ENCODE measurements at regions not wholly inside any gene's neighbourhood (a gene's known extent, or its start where the extent isn't known, plus 50 kb on each side); places are given as distances from the start of the nearest gene placed in this dataset.

GRCh38 chr6:9634776-9635175, 780.1 kb downstream of the TFAP2A start:
- ATAC-seq, result no peak
- intact Hi-C loops (cut with micrococcal nuclease), result no loop called here
- RAD21 ChIA-PET (ENCODE audit: low non-redundant PET in 1 of 2, low total read pairs in 2 of 2, uncharacterized antibody in 2 of 2, unreplicated experiment in 2 of 2), result no interaction called here
- DNase-seq (ENCODE audit: low read depth, low spot score), result no peak
- H3K4me1 ChIP-seq (ENCODE audit: control insufficient read depth in 1 of 2, insufficient read depth in 2 of 2, low read length in 2 of 2), result no peaks in the 10 kb centered on the region
- H3K4me3 ChIP-seq (replicated peaks in 1 of 2; ENCODE audit: low read depth in 1 of 2, low read length in 2 of 2), result no peak overlapping the region
- BruUV-seq (replicated peaks), result no TSS peak
- H3K36me3 ChIP-seq (ENCODE audit: control insufficient read depth in 1 of 2, insufficient read depth in 2 of 2, low read length in 2 of 2), result no peaks in the 10 kb centered on the region
- no peak overlapping the region for H3K4me2 ChIP-seq (ENCODE audit: low read length)
- H3K9me3 ChIP-seq (ENCODE audit: control insufficient read depth in 1 of 2, insufficient read depth in 1 of 2, low read depth in 1 of 2, low read length in 2 of 2), result no peaks in the 10 kb centered on the region
- no peaks in the 10 kb centered on the region for H3K9me2 ChIP-seq (ENCODE audit: insufficient read depth)
- H4K20me1 ChIP-seq (ENCODE audit: insufficient read depth), result no peaks in the 10 kb centered on the region
- H3K27me3 ChIP-seq (ENCODE audit: insufficient read depth, low read length), result no peaks in the 10 kb centered on the region
- H3K79me2 ChIP-seq (ENCODE audit: insufficient read depth, low read length), result no peaks in the 10 kb centered on the region
- POLR2A ChIA-PET, result no interaction called here
- CTCF ChIA-PET, result no interaction called here
- H3K27ac ChIP-seq (ENCODE audit: low read depth, low read length), result no peak overlapping the region
- no peak overlapping the region for H3K9ac ChIP-seq (ENCODE audit: low read length)
- TF ChIP-seq ZNF274 (IDR thresholded peaks at IDR 0.05; ENCODE audit: low read depth, low read length) (no peak), FOSL1 (IDR thresholded peaks at IDR 0.05; ENCODE audit: low read depth) (no peak), CBX3 (IDR thresholded peaks at IDR 0.05; ENCODE audit: low read depth) (no peak), ELF1 (IDR thresholded peaks at IDR 0.05; ENCODE audit: borderline replicate concordance, low read depth) (no peak), SRF (IDR thresholded peaks at IDR 0.05; ENCODE audit: low read depth) (no peak), POLR2AphosphoS5 (IDR thresholded peaks at IDR 0.05; ENCODE audit: low read depth, low read length) (no peak), TCF7L2 (IDR thresholded peaks at IDR 0.05; ENCODE audit: borderline replicate concordance, extremely low read depth, insufficient read depth, insufficient read length) (no peak), YY1 (IDR thresholded peaks at IDR 0.05; ENCODE audit: extremely low read depth, insufficient replicate concordance, low read depth, low read length) (no peak), POLR2A (IDR thresholded peaks at IDR 0.05; ENCODE audit: borderline replicate concordance, extremely low read depth, insufficient read depth, insufficient read length) (no peak), EZH2phosphoT487 (IDR thresholded peaks at IDR 0.05; ENCODE audit: borderline replicate concordance) (no peak), EZH2 (IDR thresholded peaks at IDR 0.05) (no peak), CEBPB (IDR thresholded peaks at IDR 0.05; ENCODE audit: low read depth) (no peak), ZFX (IDR thresholded peaks at IDR 0.05) (no peak), RAD21 (IDR thresholded peaks at IDR 0.05; ENCODE audit: low read depth) (no peak), SIN3A (IDR thresholded peaks at IDR 0.05; ENCODE audit: low read depth) (no peak)
- TF ChIP-seq, protein P1, sequence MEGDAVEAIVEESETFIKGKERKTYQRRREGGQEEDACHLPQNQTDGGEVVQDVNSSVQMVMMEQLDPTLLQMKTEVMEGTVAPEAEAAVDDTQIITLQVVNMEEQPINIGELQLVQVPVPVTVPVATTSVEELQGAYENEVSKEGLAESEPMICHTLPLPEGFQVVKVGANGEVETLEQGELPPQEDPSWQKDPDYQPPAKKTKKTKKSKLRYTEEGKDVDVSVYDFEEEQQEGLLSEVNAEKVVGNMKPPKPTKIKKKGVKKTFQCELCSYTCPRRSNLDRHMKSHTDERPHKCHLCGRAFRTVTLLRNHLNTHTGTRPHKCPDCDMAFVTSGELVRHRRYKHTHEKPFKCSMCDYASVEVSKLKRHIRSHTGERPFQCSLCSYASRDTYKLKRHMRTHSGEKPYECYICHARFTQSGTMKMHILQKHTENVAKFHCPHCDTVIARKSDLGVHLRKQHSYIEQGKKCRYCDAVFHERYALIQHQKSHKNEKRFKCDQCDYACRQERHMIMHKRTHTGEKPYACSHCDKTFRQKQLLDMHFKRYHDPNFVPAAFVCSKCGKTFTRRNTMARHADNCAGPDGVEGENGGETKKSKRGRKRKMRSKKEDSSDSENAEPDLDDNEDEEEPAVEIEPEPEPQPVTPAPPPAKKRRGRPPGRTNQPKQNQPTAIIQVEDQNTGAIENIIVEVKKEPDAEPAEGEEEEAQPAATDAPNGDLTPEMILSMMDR (IDR thresholded peaks at IDR 0.05 in 2 of 3, conservative IDR thresholded peaks at IDR 0.05 in 1 of 3; ENCODE audit: borderline replicate concordance in 1 of 3, insufficient read depth in 1 of 3, low read depth in 2 of 3, low read length in 2 of 3), result no peak
- TF ChIP-seq, protein P2, sequence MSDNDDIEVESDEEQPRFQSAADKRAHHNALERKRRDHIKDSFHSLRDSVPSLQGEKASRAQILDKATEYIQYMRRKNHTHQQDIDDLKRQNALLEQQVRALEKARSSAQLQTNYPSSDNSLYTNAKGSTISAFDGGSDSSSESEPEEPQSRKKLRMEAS (IDR thresholded peaks at IDR 0.05), result no peak
- TF ChIP-seq, protein P3, sequence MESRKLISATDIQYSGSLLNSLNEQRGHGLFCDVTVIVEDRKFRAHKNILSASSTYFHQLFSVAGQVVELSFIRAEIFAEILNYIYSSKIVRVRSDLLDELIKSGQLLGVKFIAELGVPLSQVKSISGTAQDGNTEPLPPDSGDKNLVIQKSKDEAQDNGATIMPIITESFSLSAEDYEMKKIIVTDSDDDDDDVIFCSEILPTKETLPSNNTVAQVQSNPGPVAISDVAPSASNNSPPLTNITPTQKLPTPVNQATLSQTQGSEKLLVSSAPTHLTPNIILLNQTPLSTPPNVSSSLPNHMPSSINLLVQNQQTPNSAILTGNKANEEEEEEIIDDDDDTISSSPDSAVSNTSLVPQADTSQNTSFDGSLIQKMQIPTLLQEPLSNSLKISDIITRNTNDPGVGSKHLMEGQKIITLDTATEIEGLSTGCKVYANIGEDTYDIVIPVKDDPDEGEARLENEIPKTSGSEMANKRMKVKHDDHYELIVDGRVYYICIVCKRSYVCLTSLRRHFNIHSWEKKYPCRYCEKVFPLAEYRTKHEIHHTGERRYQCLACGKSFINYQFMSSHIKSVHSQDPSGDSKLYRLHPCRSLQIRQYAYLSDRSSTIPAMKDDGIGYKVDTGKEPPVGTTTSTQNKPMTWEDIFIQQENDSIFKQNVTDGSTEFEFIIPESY (IDR thresholded peaks at IDR 0.05; ENCODE audit: extremely low read depth, insufficient replicate concordance, low read length), result no peak
- TF ChIP-seq, protein P4, sequence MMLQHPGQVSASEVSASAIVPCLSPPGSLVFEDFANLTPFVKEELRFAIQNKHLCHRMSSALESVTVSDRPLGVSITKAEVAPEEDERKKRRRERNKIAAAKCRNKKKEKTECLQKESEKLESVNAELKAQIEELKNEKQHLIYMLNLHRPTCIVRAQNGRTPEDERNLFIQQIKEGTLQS (IDR thresholded peaks at IDR 0.05), result no peak
- no peak overlapping the region for H2AFZ ChIP-seq (ENCODE audit: low read depth, low read length, poor library complexity, severe bottlenecking)
